Stromal cell of bone marrow (primary cell): ENCODE measurements at regions not wholly inside any gene's neighbourhood (a gene's known extent, or its start where the extent isn't known, plus 50 kb on each side); places are given as distances from the start of the nearest gene placed in this dataset.
"Not testable (repeated sequence)": the region's sequence is repeated elsewhere in the genome, so short reads cannot be mapped to it uniquely, and the experiment has no call there.

Experiments
- DNase-seq: peaks from one replicate; pipeline ENCODE4 v3.0.0-alpha.2; 2012; ENCODE audit warnings: low read depth

- not testable (repeated sequence) for DNase-seq
These were observed 108.0 kb upstream of the PLGLB2 start for GRCh38 chr2:87639801-87640440.

GRCh38 chr2:87640961-87641563, 106.8 kb upstream of the PLGLB2 start:
- DNase-seq, result not testable (repeated sequence)

GRCh38 chr2:87643165-87643564, 104.7 kb upstream of the PLGLB2 start:
- DNase-seq, result not testable (repeated sequence)

- not testable (repeated sequence) for DNase-seq
These were observed 100.0 kb upstream of the PLGLB2 start for GRCh38 chr2:87647737-87648498.

DNA sequence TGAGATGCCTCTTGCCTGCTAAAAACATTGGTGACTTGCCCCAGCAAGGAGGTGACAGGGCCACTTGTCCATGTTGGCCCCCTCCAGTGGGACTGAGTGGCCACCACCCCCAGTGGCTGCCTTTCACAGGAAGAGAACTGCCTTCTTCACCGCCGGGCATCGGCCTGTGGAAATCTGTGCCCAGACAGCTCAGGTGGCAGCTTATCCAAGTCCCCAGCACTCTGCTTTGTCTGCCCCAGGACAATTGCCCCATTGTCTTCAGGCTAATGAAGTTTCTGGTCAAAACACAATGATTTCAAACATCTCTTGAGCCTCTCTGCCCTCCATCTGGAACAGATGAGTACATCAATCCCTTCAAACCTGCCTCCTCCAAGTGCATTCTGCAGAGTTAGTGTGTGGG, 99.1 kb upstream of the PLGLB2 start:
- DNase-seq, result not testable (repeated sequence)

- not testable (repeated sequence) for DNase-seq
These were observed 98.0 kb upstream of the PLGLB2 start for GRCh38 chr2:87649871-87650270.

DNA sequence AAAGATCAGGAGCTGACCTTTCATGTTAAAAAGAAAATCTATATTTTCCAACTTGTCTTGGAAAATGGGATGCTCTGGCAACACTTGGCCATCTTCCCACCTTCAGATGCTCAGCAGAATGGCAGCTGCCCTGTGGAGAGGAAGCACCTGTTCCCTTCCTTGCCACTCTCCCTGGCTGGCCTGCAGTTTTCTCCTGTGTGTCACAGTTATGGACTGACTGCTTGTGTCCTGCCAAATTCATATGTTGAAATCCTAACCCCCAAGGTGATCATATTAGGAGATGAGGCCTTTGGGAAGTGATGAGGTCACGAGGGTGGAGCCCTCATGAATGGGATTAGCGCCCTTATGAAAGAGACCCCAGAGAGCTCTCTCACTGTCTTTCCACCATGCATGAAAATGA, 97.0 kb upstream of the PLGLB2 start:
- DNase-seq, result not testable (repeated sequence)

DNA sequence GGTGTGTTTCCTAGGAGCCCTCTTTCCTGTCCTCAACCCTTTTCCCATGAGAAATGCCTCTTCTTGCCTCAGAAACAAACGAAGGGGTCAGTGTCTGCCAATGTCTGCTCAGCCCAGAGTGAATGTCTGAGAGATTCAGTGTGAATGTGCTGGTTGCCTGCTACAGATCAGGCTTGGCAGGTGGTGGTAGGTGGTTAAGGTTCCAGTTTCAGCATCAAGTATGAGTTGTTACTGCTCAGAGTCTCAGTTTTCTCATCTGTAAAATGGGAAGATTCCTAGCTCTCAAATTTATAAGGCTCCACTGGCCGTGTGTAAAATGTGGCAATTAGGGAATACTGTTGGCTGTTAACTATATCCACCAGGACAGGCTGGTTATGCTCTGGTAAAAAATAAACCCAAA, 96.3 kb upstream of the PLGLB2 start:
- not testable (repeated sequence) for DNase-seq

GRCh38 chr2:87653373-87653772, 94.5 kb upstream of the PLGLB2 start:
- not testable (repeated sequence) for DNase-seq

DNA sequence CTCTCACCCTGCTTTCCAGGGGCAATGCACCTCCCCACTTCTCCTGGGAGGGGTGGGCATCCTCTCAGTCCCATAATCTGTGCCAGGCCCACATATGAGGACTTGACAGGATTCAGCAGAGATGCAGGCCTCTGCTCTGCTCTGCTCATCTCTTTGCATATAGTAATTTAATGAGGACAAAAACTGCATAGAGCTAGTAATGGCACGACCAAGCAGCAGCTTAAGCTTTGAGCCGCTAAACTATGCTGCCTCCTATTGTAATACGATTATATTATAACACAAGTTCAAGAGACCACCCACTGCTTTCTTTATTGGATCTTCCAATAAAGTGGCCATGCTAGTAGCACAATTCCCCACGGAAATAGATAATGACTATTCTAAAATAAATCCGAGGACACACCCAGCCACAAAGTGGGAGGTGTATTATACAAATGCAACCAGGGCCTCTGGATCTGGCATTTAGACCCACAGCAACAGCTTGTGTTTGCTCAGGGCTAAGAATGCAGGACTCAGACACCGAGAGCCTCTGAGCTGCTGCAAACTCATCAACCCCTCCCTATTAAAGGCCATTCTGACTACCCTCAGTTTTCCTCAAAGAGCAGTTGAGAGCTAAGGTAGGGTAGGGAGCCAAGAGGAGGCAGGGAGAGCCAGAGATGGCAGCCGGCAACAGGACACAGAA, 93.6 kb upstream of the PLGLB2 start:
- not testable (repeated sequence) for DNase-seq

DNA sequence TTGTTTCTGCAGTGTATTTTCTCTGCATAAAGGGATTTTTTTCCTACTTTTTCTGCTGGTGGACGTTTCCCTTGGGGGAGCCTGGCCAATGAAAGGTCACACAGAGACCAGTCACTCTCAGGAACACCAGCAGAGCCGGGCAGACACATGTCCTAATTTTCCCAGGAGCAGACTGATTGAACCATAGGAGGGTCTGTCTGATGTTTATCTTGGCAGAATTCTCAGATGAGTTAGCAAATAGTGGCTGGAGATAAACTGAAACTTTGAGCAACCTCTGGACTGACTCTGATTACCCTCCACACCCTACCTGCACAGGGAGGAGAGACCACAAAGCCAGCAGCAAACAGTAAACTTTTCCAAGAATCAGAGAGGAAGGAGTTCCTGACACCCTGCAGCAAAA, 90.0 kb upstream of the PLGLB2 start:
- DNase-seq, result not testable (repeated sequence)

DNA sequence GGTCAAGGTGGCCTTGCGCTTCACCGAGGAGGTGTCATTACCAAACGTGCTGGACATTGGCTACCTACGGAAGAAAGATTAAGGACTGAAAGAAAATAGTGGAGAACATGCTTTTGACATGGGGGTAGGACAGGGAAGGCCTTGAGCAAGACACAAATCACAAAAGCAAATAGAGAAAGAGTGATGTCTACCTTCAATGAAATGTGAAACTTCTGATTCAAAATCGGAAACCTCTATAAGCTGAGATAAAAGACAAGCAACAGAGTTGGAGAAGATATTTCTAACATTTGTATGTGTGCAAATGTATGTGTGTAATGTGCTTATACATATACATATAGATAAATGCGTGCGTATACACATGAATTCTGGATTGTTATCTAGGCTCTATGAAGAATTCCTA, 89.5 kb upstream of the PLGLB2 start:
- DNase-seq, result not testable (repeated sequence)

DNA sequence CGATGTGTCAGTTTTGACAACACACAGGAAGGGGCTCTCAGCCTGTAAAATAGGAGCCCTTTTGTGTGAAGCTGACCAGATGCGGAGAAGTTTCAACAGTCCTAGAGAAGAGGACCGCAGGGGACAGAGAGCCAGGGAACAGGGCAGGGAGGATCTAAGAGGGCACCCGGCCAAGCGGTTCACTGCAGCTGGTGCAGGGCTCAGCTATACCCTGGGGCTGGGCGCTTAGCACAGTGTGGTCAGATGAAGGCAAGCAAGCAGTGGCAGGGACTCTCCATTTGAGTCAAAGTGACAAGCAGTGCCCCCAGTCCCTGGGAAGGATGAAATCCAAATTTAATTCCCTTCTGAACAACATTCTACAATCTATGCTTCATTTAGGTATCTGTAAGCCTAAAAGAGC, 88.9 kb upstream of the PLGLB2 start:
- not testable (repeated sequence) for DNase-seq

DNA sequence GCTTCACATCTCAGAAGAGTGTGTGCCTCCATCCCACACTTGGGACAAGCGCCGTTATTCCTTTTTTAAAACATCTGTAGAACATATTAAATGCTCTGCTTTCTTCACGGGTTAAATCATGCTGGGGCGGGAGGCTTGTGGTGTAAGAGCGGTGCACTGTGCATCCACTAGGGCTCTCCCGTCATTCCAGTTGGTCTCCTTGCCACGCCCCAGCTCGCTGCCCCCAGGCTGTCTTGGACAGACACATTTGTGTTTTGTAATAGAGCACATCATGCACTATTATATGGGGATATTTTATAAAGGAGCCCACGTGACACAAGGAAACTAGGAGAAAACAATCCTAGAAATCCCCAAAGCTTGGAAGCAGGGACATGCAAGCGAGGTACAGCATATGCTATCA, 87.7 kb upstream of the PLGLB2 start:
- DNase-seq, result not testable (repeated sequence)

DNA sequence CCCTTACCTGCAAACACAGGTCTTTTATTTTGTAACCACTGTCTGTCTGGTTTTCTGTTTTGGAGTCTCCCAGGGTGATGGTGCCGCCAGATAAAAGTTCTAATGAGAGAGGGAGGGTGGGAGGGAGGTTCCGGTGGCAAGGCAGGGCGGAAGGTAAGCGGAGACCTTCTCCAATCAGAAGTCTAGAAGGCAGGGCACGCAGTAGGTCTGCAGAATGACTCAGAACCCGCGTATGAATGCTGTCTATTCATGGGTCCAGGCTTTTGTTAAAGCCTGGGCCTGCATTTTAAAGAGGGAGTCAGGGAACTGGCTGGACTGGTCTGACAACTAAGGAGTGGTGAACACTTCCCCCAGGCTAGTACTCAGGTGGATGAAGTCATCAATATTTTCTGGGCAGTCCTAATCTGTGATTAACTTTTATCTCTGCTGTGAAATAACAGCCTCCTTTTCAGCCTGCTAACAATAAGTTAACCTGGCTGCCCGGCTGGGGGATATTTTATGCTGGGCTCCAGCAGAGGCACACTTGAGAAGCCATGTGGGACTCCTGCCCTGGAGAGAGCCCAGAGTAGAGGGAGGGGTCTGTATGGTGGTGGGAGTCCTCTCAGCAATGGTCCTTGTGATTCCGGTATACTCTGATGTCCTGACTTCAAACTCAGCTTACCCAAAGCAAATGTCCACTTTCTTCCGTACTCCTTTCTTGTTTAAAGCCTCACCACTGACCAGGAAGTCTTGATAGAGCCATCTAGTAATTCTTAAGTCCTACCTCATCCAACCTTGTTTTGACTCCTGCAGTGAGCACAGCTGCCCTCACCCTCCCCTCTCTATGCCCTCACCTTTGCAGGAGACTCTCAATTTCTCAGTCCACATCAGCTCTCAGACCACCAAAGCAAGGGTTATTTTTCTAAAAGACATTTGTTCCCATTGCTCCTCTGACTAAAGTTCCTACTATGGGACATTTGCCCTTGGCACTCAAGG, 85.3 kb upstream of the PLGLB2 start:
- not testable (repeated sequence) for DNase-seq

GRCh38 chr2:87663347-87663746, 84.5 kb upstream of the PLGLB2 start:
- DNase-seq, result not testable (repeated sequence)

DNA sequence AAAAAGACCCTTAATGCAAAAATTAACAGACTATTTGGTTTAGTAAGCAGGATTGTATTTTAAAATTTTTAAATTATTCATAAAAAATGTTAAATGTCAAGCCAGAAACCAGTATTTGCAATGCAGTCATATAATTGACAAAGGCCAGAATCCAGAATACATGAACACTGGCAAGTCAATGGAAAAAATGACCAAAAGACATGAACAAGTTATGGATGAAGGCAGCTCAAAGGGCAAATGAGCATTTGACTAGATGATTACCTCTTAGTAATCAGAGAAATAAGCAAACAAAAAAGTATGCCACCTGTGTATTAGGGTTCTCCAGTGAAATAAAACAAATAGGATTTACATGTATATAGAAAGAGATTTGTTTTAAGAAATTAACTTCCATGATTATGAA, 80.9 kb upstream of the PLGLB2 start:
- not testable (repeated sequence) for DNase-seq

- DNase-seq, result not testable (repeated sequence)
These were observed 79.5 kb upstream of the PLGLB2 start for GRCh38 chr2:87668361-87668760.

DNA sequence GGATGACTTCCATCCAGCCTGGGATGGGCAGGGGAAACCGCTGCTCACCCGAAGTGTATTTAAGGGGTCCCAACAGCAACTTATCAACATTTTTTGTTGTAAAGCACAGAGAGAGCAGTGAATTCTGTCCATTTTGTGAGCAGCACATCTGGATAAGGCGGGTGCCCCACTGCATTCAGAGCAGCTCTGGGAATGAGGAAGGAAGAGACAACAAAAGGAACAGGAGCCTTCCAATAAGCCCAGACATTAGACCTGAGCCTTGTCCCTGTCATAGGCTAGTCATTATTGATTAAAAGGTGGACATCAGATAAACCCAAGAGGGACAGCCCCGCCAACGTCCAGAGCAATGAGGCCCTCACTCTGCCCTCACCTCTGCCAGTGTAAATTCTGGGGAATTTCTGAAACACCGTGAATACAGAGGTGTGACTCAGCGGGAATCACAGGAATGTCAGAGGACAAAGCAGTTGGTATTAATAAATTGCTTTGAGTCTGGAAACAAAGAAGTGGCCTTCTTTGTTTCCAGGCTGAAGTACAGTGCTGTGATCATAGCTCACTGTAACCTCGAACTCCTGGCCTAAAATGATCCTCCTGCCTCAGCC, 78.2 kb upstream of the PLGLB2 start:
- not testable (repeated sequence) for DNase-seq

- DNase-seq, result not testable (repeated sequence)
These were observed 75.5 kb upstream of the PLGLB2 start for GRCh38 chr2:87672404-87672803.

- DNase-seq, result not testable (repeated sequence)
These were observed 73.2 kb upstream of the PLGLB2 start for GRCh38 chr2:87674729-87675128.
